HepG2 (cell line): ENCODE measurements at regions not wholly inside any gene's neighbourhood (a gene's known extent, or its start where the extent isn't known, plus 50 kb on each side); places are given as distances from the start of the nearest gene placed in this dataset.

Experiments
- ATAC-seq: fragments of 200-7000 bp; cut with Tn5 transposase; 3 replicates; pipeline ENCODE4 v1.9.1; 2020; ENCODE audit warnings: mild to moderate bottlenecking, moderate library complexity
- BruUV-seq: library from RNA; stranded (reverse); fragments of 400-500 nt; replicated peaks from 2 replicates; lab custom pipeline; 2021; lab: Mats Ljungman, UMichigan
- CTCF ChIA-PET: fragments of 300-600 bp; formaldehyde crosslinking; extraction: SDS; loops from one replicate; lab custom pipeline; 2021; ENCODE audit warnings: low total read pairs, inconsistent platforms, low intra/inter-chr PET ratio; lab: Yijun Ruan, JAX
- POLR2A ChIA-PET: fragments of 350-600 bp; sonication (Branson Sonifier 250); formaldehyde crosslinking; loops from one replicate; lab custom pipeline; 2020; ENCODE audit warnings: antibody characterized with exemption, inconsistent platforms; lab: Yijun Ruan, JAX
- DNase-seq: peaks from one replicate; pipeline ENCODE4 v3.0.0-alpha.2; 2015; ENCODE audit warnings: low spot score
- FAIRE-seq: peaks from 3 replicates; lab custom pipeline; 2011; peaks lifted over from hg19 to GRCh38; lab: Jason Lieb, UNC
- H2AFZ ChIP-seq: one replicate; pipeline ENCODE4 v1.6.1; 2011; ENCODE audit warnings: low read length, inconsistent platforms
- H3K27ac ChIP-seq: fragments of 300-600 bp; 3 replicates; pipeline ENCODE4 v1.8.0; 2011; ENCODE audit warnings: mixed run types, mild to moderate bottlenecking, mixed read lengths, low read length, inconsistent platforms; ENCODE audit not compliant: insufficient read depth; ENCODE audit errors: extremely low read length
- H3K27me3 ChIP-seq, 2 experiments: fragments of 200-600 bp in 1 of 2; 2 replicates in 1 of 2; 3 replicates in 1 of 2; pipeline versions ENCODE4 v1.6.0 to v1.8.0; 2011; ENCODE audit warnings: low read length in 2 of 2, mild to moderate bottlenecking in 2 of 2, moderate library complexity in 2 of 2, inconsistent platforms in 1 of 2; ENCODE audit not compliant: insufficient read depth in 2 of 2, control insufficient read depth in 1 of 2
- H3K36me3 ChIP-seq, 2 experiments: fragments of 200-600 bp in 1 of 2; replicated peaks in 1 of 2; 2 replicates in 1 of 2; 3 replicates in 1 of 2; pipeline versions ENCODE4 v1.5.1 to v1.8.0; 2011; ENCODE audit warnings: low read length in 2 of 2, inconsistent platforms in 1 of 2; ENCODE audit not compliant: insufficient read depth in 2 of 2, control insufficient read depth in 1 of 2
- H3K4me1 ChIP-seq: 2 replicates; pipeline ENCODE4 v1.5.1; 2012; ENCODE audit warnings: low read length, inconsistent platforms; ENCODE audit not compliant: insufficient read depth
- H3K4me2 ChIP-seq: 2 replicates; pipeline ENCODE4 v1.6.0; 2011; ENCODE audit warnings: low read depth, low read length, inconsistent platforms
- H3K4me3 ChIP-seq, 3 experiments: fragments of 200-600 bp in 1 of 3; sonication (generic), shearing (Covaris generic) in 1 of 3; replicated peaks in 1 of 3; 2 replicates each; pipeline ENCODE4 v1.5.1; 2011 to 2016; ENCODE audit warnings: low read length in 3 of 3, inconsistent platforms in 2 of 3, low read depth in 2 of 3, mild to moderate bottlenecking in 2 of 3, control low read depth in 1 of 3, mixed read lengths in 1 of 3; ENCODE audit not compliant: insufficient read depth in 1 of 3
- H3K79me2 ChIP-seq: one replicate; pipeline ENCODE4 v1.6.1; 2011; ENCODE audit warnings: low read length, inconsistent platforms; ENCODE audit not compliant: insufficient read depth
- H3K9ac ChIP-seq: 2 replicates; pipeline ENCODE4 v1.6.0; 2011; ENCODE audit warnings: mild to moderate bottlenecking, low read depth, low read length, inconsistent platforms; ENCODE audit not compliant: insufficient read depth
- H3K9me3 ChIP-seq: 2 replicates; pipeline ENCODE4 v1.5.1; 2012; ENCODE audit warnings: mild to moderate bottlenecking, low read length
- H4K20me1 ChIP-seq: 2 replicates; pipeline ENCODE4 v1.6.0; 2011; ENCODE audit warnings: inconsistent platforms, mild to moderate bottlenecking, low read length, moderate library complexity; ENCODE audit not compliant: insufficient read depth
- ETV6 ChIP-seq: sonication (generic); formaldehyde crosslinking; conservative IDR thresholded peaks from 2 replicates; pipeline ENCODE4 v1.4.0; 2020; ENCODE audit warnings: missing genetic modification reagents
- HNRNPH1 ChIP-seq: fragments of 200-400 bp; formaldehyde crosslinking; optimal IDR thresholded peaks from 2 replicates; pipeline ENCODE3; 2017; ENCODE audit warnings: mild to moderate bottlenecking, low read depth, low read length
- RFX1 ChIP-seq: fragments of 450-650 bp; IDR thresholded peaks from 2 replicates; pipeline ENCODE4 v1.6.1; 2017
- SRSF1 ChIP-seq: fragments of 200-400 bp; formaldehyde crosslinking; optimal IDR thresholded peaks from 2 replicates; pipeline ENCODE3; 2017; ENCODE audit warnings: mild to moderate bottlenecking, low read depth, low read length, moderate library complexity
- SRSF4 ChIP-seq: fragments of 200-400 bp; formaldehyde crosslinking; IDR thresholded peaks from one replicate; pipeline ENCODE4 v1.6.1; 2018; ENCODE audit warnings: mild to moderate bottlenecking, low read depth, low read length, moderate library complexity; ENCODE audit not compliant: poor library complexity, severe bottlenecking
- TBL1XR1 ChIP-seq: fragments of 150-350 bp; IDR thresholded peaks from 2 replicates; pipeline ENCODE4 v1.6.1; 2014; ENCODE audit warnings: borderline replicate concordance, low read length; ENCODE audit not compliant: partially characterized antibody
- ZNF180 ChIP-seq: sonication (generic); formaldehyde crosslinking; IDR thresholded peaks from 2 replicates; pipeline ENCODE4 v1.4.0; 2020; ENCODE audit warnings: low read depth, missing genetic modification reagents, borderline replicate concordance
- ZNF33B ChIP-seq: sonication (generic); formaldehyde crosslinking; IDR thresholded peaks from 2 replicates; pipeline ENCODE4 v1.5.1; 2020; ENCODE audit warnings: mild to moderate bottlenecking, missing genetic modification reagents
- ZNF503 ChIP-seq: sonication (generic); formaldehyde crosslinking; IDR thresholded peaks from 2 replicates; pipeline ENCODE4 v1.4.0; 2020; ENCODE audit warnings: missing genetic modification reagents
- ZNF678 ChIP-seq: sonication (generic); formaldehyde crosslinking; IDR thresholded peaks from 2 replicates; pipeline ENCODE4 v1.4.0; 2020; ENCODE audit warnings: mild to moderate bottlenecking, missing genetic modification reagents
- ZNF891 ChIP-seq: sonication (generic); formaldehyde crosslinking; IDR thresholded peaks from 2 replicates; pipeline ENCODE4 v1.5.0; 2020; ENCODE audit warnings: mild to moderate bottlenecking, missing genetic modification reagents
- WGBS: methylation state at CpG from one replicate; pipeline ENCODE4 v1.1.6; 2017; ENCODE audit warnings: low lambda C conversion rate; 5-methylcytosine and 5-hydroxymethylcytosine counted together
- in situ Hi-C: cut with HindIII; loops from 2 replicates; pipeline ENCODE4 v1.10.0; 2017; ENCODE audit warnings: low pct_unique_long_range_greater_than_20kb; ENCODE audit not compliant: extremely low pct_ligation_motif_present
- intact Hi-C: fragments of 100-400 bp; cut with micrococcal nuclease; formaldehyde crosslinking; loops from one replicate; pipeline ENCODE4 v1.10.0; 2022; ENCODE audit not compliant: unreplicated experiment
- TF ChIP-seq, protein P1 (sequence below): sonication (generic); formaldehyde crosslinking; IDR thresholded peaks from 2 replicates; pipeline ENCODE4 v1.4.0; 2020; ENCODE audit warnings: missing genetic modification reagents; ENCODE audit errors: not compliant biosample characterization
- TF ChIP-seq, protein P2 (sequence below): sonication (generic); formaldehyde crosslinking; IDR thresholded peaks from 2 replicates; pipeline ENCODE4 v1.5.1; 2020; ENCODE audit warnings: missing genetic modification reagents, mild to moderate bottlenecking, borderline replicate concordance

DNA sequence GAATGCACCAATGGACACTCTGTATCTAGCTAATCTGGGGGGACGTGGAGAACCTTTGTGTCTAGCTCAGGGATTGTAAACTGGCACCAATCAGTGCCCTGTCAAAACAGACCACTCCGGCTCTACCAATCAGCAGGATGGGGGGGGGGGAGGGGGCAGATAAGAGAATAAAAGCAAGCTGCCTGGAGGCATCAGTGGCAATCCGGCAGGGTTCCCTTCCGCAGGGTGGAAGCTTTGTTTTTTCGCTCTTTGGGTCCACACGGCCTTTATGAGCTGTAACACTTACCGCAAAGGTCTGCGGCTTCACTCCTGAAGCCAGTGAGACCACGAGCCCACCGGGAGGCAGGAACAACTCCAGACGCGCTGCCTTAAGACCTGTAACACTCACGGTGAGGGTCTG lies 827.1 kb downstream of the PLOD2 start (continued):
- no peak for TF ChIP-seq ZNF503 (CRISPR knock-in tag)
- TF ChIP-seq ZNF678, result no peak
- TF ChIP-seq ZNF891 (CRISPR knock-in tag), result no peak
- TF ChIP-seq, protein P1, sequence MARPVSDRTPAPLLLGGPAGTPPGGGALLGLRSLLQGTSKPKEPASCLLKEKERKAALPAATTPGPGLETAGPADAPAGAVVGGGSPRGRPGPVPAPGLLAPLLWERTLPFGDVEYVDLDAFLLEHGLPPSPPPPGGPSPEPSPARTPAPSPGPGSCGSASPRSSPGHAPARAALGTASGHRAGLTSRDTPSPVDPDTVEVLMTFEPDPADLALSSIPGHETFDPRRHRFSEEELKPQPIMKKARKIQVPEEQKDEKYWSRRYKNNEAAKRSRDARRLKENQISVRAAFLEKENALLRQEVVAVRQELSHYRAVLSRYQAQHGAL (CRISPR knock-in tag), result no peak

GRCh38 chr3:145355206-145355605 lies 805.8 kb downstream of the PLOD2 start:
- Histone ChIP-seq H3K79me2 (no peaks in the 10 kb centered on the region), H4K20me1 (no peaks in the 10 kb centered on the region), H3K36me3 (no peaks in the 10 kb centered on the region), H3K4me2 (no peak overlapping the region), H3K9ac (no peak overlapping the region), H3K4me1 (no peaks in the 10 kb centered on the region), H2AFZ (no peak overlapping the region), H3K9me3 (peaks cover 55% of the 10 kb centered on the region), H3K27me3 (no peaks in the 10 kb centered on the region), H3K4me3 (no peak overlapping the region), H3K27ac (no peak overlapping the region)
- ATAC-seq (no peak), FAIRE-seq (no peak), DNase-seq (no peak)
- WGBS, result 31% methylated on average over 4 of the region's 4 CpGs
- ChIA-PET POLR2A (no interaction called here), CTCF (no interaction called here)
- in situ Hi-C loops (no loop called here), intact Hi-C loops (no loop called here)
- TF ChIP-seq TBL1XR1, result no peak
- TF ChIP-seq ETV6 (CRISPR knock-in tag), result no peak
- TF ChIP-seq HNRNPH1, result no peak
- no peak for TF ChIP-seq RFX1
- TF ChIP-seq, protein P2, sequence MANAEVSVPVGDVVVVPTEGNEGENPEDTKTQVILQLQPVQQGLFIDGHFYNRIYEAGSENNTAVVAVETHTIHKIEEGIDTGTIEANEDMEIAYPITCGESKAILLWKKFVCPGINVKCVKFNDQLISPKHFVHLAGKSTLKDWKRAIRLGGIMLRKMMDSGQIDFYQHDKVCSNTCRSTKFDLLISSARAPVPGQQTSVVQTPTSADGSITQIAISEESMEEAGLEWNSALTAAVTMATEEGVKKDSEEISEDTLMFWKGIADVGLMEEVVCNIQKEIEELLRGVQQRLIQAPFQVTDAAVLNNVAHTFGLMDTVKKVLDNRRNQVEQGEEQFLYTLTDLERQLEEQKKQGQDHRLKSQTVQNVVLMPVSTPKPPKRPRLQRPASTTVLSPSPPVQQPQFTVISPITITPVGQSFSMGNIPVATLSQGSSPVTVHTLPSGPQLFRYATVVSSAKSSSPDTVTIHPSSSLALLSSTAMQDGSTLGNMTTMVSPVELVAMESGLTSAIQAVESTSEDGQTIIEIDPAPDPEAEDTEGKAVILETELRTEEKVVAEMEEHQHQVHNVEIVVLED (CRISPR knock-in tag), result no peak
- no peak for TF ChIP-seq ZNF33B (CRISPR knock-in tag)
- TF ChIP-seq ZNF180 (CRISPR knock-in tag), result no peak
- no peak for TF ChIP-seq SRSF4
- TF ChIP-seq SRSF1, result no peak
- no TSS peak for BruUV-seq
